ENCODE measurements at regions not wholly inside any gene's neighbourhood (a gene's known extent, or its start where the extent isn't known, plus 50 kb on each side); places are given as distances from the start of the nearest gene placed in this dataset.
A peak's percentile ranks its signal among the peaks of the same experiment; 100 is the strongest.

DNA sequence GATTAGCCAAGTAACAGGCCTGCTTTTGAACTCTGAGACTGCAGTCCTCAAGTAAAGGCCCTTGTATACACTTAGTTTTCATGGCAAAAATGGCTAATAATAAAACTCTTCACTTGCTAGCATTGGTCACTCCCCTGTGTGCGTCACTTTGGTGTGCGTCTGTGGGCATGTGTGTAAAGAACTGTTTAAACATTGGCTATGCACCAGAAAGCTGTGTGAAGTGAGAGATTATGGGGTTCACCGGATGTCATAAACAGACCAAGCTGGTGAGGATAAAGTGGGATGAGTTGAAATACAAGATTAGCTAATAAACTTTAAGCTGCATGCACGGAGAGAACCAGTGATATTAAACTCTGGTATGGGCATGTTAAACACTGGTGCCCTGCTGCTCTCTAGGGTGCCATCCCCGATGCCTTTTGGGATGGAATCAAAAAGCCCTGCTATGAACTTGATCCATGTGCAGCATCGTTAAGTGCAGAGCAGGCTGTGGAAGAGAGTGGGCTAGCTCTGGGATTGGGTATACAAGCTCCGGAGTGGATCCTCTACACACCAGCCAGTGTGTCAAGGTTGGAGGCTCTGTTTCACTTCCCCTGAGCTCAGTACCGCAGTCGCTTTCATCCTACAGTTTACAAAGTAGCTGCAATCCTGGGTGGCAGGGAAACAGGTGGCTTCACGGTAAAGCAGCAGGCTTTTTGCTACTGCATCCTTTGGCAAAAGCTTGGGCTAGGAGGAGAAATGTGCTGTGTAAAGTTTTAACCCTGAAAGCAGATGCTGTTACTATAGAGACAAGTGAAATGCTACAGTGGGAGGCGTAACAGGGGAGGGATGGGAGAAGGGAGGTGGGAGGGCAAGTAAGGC is 108.3 kb upstream of the SLC4A4 start:
- no peaks in the 10 kb centered on the region for H3K36me3 ChIP-seq
- H3K4me1 ChIP-seq: peaks cover 28 to 38% (median 33%) of the 10 kb centered on the region in 4 donors
- peak; percentile 38 to 74 for DNase-seq
- no peaks in the 10 kb centered on the region for H3K27me3 ChIP-seq
- intact Hi-C loops (cut with DNase I; ENCODE audit: low total_unique reads): no loop called here
- 16 to 27% (median 21%) methylated on average over 11 of the region's 11 CpGs for WGBS, 5 donors
- TF ChIP-seq POLR2AphosphoS5 (IDR thresholded peaks at IDR 0.05): no peak
- no peak for TF ChIP-seq CTCF (IDR thresholded peaks at IDR 0.05)
- no peak for TF ChIP-seq EP300 (IDR thresholded peaks at IDR 0.05)
- no peak for TF ChIP-seq POLR2A (IDR thresholded peaks at IDR 0.05)
- no peaks in the 10 kb centered on the region for H3K9me3 ChIP-seq
- peak overlapping the region in 3 of 4 donors; percentile 15 to 33 (median 20) for H3K4me3 ChIP-seq
- H3K27ac ChIP-seq: peak overlapping the region; percentile 62 to 74 (median 68)

DNA sequence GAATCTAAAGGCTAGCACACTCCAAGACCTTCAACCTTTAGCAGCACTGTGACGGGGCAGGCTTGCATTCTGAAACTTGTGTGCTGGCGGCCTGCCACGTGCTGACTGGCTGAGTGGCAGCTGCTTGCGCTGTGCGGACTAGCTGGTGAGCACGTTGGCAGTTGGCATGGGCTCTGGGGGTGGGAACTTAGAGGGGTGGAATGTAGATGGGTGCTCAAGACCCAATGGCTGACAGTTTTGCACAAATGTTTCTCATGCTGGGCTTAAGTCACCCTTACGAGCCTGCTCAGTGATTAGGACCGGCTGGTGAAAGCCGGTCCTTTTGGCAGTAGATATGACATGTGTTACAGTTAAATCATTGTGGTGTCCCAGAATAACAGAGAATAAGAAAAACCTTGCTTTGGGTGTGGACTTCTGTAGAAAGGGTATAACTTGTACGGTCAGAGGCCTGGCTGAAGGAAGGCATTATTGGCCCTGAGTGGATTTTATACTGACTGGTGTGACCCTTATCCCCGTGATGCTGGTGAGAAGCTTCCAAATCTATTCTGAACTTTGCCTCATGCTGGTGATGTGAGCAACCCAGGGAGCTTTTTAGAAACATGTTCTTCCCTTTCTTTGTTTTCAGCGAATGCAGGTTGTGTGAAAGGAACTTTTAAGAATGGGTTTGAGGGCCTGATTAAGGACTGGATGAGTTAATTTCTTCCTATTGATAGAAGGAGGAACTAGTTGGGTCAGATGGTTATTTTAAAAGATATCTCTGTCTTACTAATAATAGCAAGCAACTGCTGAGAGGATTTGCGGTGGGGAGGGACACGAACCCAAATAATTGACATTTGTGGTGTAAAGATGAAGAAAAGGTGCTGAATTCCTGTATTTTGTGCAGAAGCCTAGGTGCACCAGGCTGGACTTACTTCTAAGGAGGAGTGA is 107.4 kb upstream of the SLC4A4 start:
- Histone ChIP-seq H3K36me3 (no peaks in the 10 kb centered on the region), H3K27ac (peak overlapping the region; percentile 62 to 74 (median 68)), H3K4me3 (peak overlapping the region in 3 of 4 donors; percentile 15 to 33 (median 20)), H3K27me3 (no peaks in the 10 kb centered on the region), H3K9me3 (no peaks in the 10 kb centered on the region), H3K4me1 (peaks cover 28 to 45% (median 33%) of the 10 kb centered on the region in 4 donors)
- intact Hi-C loops (cut with DNase I; ENCODE audit: low total_unique reads): no loop called here
- WGBS, 5 donors: 20 to 37% (median 28%) methylated on average over 14 of the region's 14 CpGs
- TF ChIP-seq CTCF (IDR thresholded peaks at IDR 0.05) (no peak), POLR2AphosphoS5 (IDR thresholded peaks at IDR 0.05) (peak in 1 of 3 donors; percentile 45), POLR2A (IDR thresholded peaks at IDR 0.05) (no peak), EP300 (IDR thresholded peaks at IDR 0.05) (no peak)
- DNase-seq: peak; percentile 88 to 92

GRCh38 chr4:71232056-71232430 is 106.8 kb upstream of the SLC4A4 start:
- Histone ChIP-seq H3K9me3 (no peaks in the 10 kb centered on the region), H3K27ac (peak overlapping the region in 1 of 5 donors; percentile 68), H3K27me3 (no peaks in the 10 kb centered on the region), H3K4me1 (peaks cover 28 to 45% (median 33%) of the 10 kb centered on the region in 4 donors), H3K4me3 (no peak overlapping the region), H3K36me3 (no peaks in the 10 kb centered on the region)
- intact Hi-C loops (cut with DNase I; ENCODE audit: low total_unique reads): no loop called here
- no peak for TF ChIP-seq POLR2A (IDR thresholded peaks at IDR 0.05)
- no peak for TF ChIP-seq CTCF (IDR thresholded peaks at IDR 0.05)
- no peak for TF ChIP-seq EP300 (IDR thresholded peaks at IDR 0.05)
- no peak for TF ChIP-seq POLR2AphosphoS5 (IDR thresholded peaks at IDR 0.05)
- no peak for DNase-seq
- 60 to 78% (median 68%) methylated on average over 1 of the region's 1 CpG for WGBS, 5 donors

DNA sequence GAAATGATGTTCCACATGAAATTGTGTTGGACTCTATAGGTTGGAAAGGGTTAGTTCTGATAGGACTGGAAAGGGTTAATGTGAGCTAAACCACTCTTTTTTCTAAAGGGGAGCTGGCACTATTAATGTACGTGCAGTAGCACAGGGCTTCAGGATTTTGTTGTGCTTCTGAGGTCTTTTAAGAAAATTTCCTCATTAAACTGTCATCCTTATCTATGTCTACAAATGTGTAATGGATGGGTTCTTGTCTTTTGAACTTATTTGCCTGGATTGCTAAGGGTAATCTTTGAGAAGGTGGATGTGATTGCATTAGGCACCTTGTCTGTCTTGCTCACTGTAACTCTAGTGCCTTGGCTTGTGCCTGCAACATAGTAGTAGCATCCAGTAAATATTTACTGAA is 106.0 kb upstream of the SLC4A4 start:
- H3K27ac ChIP-seq: no peak overlapping the region
- no peak overlapping the region for H3K4me3 ChIP-seq
- 48 to 76% (median 64%) methylated on average over 1 of the region's 1 CpG for WGBS, 5 donors
- intact Hi-C loops (cut with DNase I; ENCODE audit: low total_unique reads): no loop called here
- no peaks in the 10 kb centered on the region for H3K27me3 ChIP-seq
- H3K4me1 ChIP-seq: peaks cover 28 to 45% (median 33%) of the 10 kb centered on the region in 4 donors
- H3K9me3 ChIP-seq: no peaks in the 10 kb centered on the region
- no peak for DNase-seq
- TF ChIP-seq POLR2A (IDR thresholded peaks at IDR 0.05) (no peak), POLR2AphosphoS5 (IDR thresholded peaks at IDR 0.05) (no peak), CTCF (IDR thresholded peaks at IDR 0.05) (no peak)
- H3K36me3 ChIP-seq: no peaks in the 10 kb centered on the region
